ENCODE measurements at regions not wholly inside any gene's neighbourhood (a gene's known extent, or its start where the extent isn't known, plus 50 kb on each side); places are given as distances from the start of the nearest gene placed in this dataset.

DNA sequence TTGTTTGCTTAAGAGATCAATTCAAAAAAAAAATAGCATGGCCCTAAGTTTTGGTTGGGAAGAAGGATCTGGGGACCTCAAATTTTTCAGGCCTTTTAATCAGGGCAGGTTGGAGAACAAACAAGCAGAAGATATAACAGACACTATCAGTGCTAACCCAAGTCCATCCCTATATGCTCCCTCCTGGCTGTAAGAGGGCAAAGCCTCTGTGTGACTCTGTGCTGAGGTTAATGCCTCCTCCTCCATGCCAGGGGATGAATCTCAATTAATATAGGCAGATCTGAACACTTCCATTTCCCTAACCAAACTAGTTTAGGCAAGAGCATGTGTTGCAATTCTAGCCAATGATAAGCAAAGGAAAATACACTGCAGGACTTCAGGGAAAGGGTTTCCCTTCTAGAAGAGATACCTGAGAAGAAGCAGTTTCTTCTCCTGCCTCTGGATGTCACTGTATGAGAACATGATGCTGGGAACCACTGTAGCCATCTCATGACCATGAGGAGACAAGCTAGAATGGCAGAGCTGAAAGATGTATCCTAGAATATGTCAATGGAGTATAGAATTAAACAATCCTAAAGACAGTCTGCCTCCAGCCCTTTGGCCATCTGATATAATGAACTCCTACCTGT, 76.0 kb downstream of the CHD9NB start:
- H3K27me3 ChIP-seq (ENCODE audit: control insufficient read depth, insufficient read depth, low read length) = no peaks in the 10 kb centered on the region
- H3K4me1 ChIP-seq (ENCODE audit: control insufficient read depth, insufficient read depth, low read length, poor library complexity, severe bottlenecking) = no peaks in the 10 kb centered on the region
- no peak overlapping the region for H3K4me3 ChIP-seq (ENCODE audit: low read depth, low read length)
- no peak overlapping the region for H3K27ac Mint-ChIP-seq
- H3K9me3 Mint-ChIP-seq = peaks cover 0 to 3% (median 0%) of the 10 kb centered on the region in 7 donors
- H3K9me3 ChIP-seq (ENCODE audit: control insufficient read depth in 2 of 2, low read length in 2 of 2) = no peaks in the 10 kb centered on the region
- no peaks in the 10 kb centered on the region for H3K36me3 ChIP-seq (ENCODE audit: control insufficient read depth, insufficient read depth, low read length)
- no peak overlapping the region for H3K27ac ChIP-seq (ENCODE audit: insufficient read depth, low read length, poor library complexity, severe bottlenecking)
- no peak overlapping the region for H3K4me3 Mint-ChIP-seq
- no peaks in the 10 kb centered on the region for H3K36me3 Mint-ChIP-seq
- H3K4me1 Mint-ChIP-seq = no peaks in the 10 kb centered on the region
- ATAC-seq (ENCODE audit: low read depth in 2 of 2) (no peak), DNase-seq (peak in 1 of 3 donors; percentile 5)
- peaks cover 4% of the 10 kb centered on the region for H3K27me3 Mint-ChIP-seq

DNA sequence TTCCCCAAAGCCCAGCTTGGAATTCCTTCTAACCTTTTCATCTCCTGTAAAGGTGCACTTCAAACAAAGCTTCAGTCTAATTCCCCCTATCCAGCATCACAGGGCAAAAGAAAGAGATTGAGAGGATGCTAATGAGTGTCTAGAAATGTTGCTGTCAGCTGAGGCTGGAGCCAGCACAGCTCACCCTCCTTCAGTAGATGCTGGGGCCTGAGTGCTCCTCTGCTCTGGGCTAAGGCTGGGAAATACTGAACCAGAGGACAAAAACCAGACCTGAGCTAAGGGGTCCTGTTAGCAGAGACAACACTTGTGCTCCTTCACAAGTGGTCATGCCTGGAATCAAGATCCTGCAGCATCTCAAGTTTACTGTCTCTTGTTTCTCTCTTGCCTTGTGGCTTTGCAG, 85.0 kb downstream of the CHD9NB start:
- DNase-seq = no peak
- H3K9me3 Mint-ChIP-seq = peaks cover 0 to under 1% (median 0%) of the 10 kb centered on the region in 7 donors
- H3K27me3 Mint-ChIP-seq = no peaks in the 10 kb centered on the region
- H3K4me3 Mint-ChIP-seq = no peak overlapping the region
- H3K36me3 Mint-ChIP-seq = no peaks in the 10 kb centered on the region
- Histone ChIP-seq H3K27ac (ENCODE audit: insufficient read depth, low read length, poor library complexity, severe bottlenecking) (no peak overlapping the region), H3K36me3 (ENCODE audit: control insufficient read depth, insufficient read depth, low read length) (no peaks in the 10 kb centered on the region), H3K9me3 (ENCODE audit: control insufficient read depth in 2 of 2, low read length in 2 of 2) (no peaks in the 10 kb centered on the region), H3K4me3 (ENCODE audit: low read depth, low read length) (no peak overlapping the region), H3K4me1 (ENCODE audit: control insufficient read depth, insufficient read depth, low read length, poor library complexity, severe bottlenecking) (no peaks in the 10 kb centered on the region), H3K27me3 (ENCODE audit: control insufficient read depth, insufficient read depth, low read length) (no peaks in the 10 kb centered on the region)
- ATAC-seq (ENCODE audit: low read depth in 2 of 2) = no peak
- no peaks in the 10 kb centered on the region for H3K4me1 Mint-ChIP-seq
- H3K27ac Mint-ChIP-seq = no peak overlapping the region

DNA sequence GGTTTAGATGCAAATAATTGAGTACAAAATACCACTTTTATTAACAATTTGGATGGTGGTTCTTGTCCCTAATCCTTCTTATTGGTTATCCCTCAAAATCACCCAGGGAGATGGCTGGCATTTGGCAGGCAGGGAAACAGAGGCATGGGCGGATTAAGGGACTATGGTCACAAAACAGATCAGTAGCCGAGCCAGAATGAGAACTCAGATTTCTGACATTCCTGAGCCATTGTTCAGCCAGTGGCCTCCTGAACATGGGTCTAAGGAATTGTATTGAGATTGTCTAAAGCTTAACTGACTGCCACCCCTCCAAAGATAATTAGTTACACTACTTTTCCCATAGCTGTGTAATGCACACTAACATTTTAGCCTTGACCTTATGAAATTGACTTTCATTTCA, 88.4 kb downstream of the CHD9NB start:
- Mint-ChIP-seq H3K4me1 (no peaks in the 10 kb centered on the region), H3K27me3 (no peaks in the 10 kb centered on the region), H3K9me3 (no peaks in the 10 kb centered on the region), H3K4me3 (no peak overlapping the region), H3K36me3 (no peaks in the 10 kb centered on the region), H3K27ac (no peak overlapping the region)
- Histone ChIP-seq H3K36me3 (ENCODE audit: control insufficient read depth, insufficient read depth, low read length) (no peaks in the 10 kb centered on the region), H3K9me3 (ENCODE audit: control insufficient read depth in 2 of 2, low read length in 2 of 2) (no peaks in the 10 kb centered on the region), H3K27ac (ENCODE audit: insufficient read depth, low read length, poor library complexity, severe bottlenecking) (no peak overlapping the region), H3K4me1 (ENCODE audit: control insufficient read depth, insufficient read depth, low read length, poor library complexity, severe bottlenecking) (no peaks in the 10 kb centered on the region), H3K27me3 (ENCODE audit: control insufficient read depth, insufficient read depth, low read length) (no peaks in the 10 kb centered on the region), H3K4me3 (ENCODE audit: low read depth, low read length) (no peak overlapping the region)
- no peak for ATAC-seq (ENCODE audit: low read depth in 2 of 2)
- no peak for DNase-seq

DNA sequence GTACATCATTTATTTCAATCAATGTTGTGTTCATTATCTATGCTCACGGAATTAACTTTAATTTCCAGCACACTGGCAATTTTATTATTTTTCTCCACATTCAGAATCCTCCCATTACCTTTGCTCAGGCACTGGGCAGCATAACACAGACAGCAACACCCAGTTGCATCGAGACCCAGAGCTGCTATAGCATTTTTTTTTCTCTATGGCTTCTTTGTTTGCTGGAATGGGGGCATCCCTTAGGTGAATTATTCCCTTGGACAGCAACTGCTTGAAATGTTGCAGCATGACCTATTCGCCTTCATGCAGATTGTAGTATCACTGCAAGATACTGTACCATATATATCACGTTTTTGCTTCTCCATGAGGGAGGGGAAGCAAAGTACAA, 88.8 kb downstream of the CHD9NB start:
- Histone ChIP-seq H3K36me3 (ENCODE audit: control insufficient read depth, insufficient read depth, low read length) (no peaks in the 10 kb centered on the region), H3K9me3 (ENCODE audit: control insufficient read depth in 2 of 2, low read length in 2 of 2) (no peaks in the 10 kb centered on the region), H3K4me1 (ENCODE audit: control insufficient read depth, insufficient read depth, low read length, poor library complexity, severe bottlenecking) (no peaks in the 10 kb centered on the region), H3K27me3 (ENCODE audit: control insufficient read depth, insufficient read depth, low read length) (no peaks in the 10 kb centered on the region), H3K27ac (ENCODE audit: insufficient read depth, low read length, poor library complexity, severe bottlenecking) (no peak overlapping the region), H3K4me3 (ENCODE audit: low read depth, low read length) (no peak overlapping the region)
- no peaks in the 10 kb centered on the region for H3K27me3 Mint-ChIP-seq
- no peak overlapping the region for H3K4me3 Mint-ChIP-seq
- H3K27ac Mint-ChIP-seq = no peak overlapping the region
- no peak for ATAC-seq (ENCODE audit: low read depth in 2 of 2)
- H3K4me1 Mint-ChIP-seq = no peaks in the 10 kb centered on the region
- H3K36me3 Mint-ChIP-seq = no peaks in the 10 kb centered on the region
- DNase-seq = no peak
- no peaks in the 10 kb centered on the region for H3K9me3 Mint-ChIP-seq

DNA sequence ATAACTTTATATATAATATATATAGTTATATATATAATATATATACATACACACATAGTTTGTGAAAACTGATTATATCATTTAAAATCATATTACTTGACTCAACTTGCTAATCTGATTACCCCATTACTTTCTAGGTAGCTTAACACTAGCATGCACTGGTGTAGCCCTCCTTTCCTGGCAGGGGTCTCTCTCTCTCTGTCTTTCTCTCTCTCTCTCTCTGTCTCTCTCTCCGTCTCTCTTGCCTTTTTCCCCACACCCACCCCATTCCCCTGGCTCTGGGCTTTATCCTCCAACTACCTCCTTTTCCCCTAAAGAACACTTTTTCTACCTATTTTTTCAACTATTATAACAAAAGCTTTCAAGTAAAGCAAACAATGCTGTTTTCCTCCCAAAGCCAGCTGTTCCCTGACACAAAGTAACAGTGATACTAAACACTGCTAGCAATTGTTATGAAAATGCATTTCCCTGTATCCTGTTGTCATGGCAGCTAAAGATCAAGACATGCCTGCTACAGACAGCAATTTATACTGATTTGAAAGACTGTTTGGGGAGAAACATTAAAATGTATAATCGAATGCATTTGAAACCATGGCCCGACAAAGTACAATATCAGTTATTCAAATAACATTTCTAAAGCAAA, 89.4 kb downstream of the CHD9NB start:
- Histone ChIP-seq H3K4me1 (ENCODE audit: control insufficient read depth, insufficient read depth, low read length, poor library complexity, severe bottlenecking) (no peaks in the 10 kb centered on the region), H3K36me3 (ENCODE audit: control insufficient read depth, insufficient read depth, low read length) (no peaks in the 10 kb centered on the region), H3K27me3 (ENCODE audit: control insufficient read depth, insufficient read depth, low read length) (no peaks in the 10 kb centered on the region), H3K27ac (ENCODE audit: insufficient read depth, low read length, poor library complexity, severe bottlenecking) (no peak overlapping the region), H3K4me3 (ENCODE audit: low read depth, low read length) (no peak overlapping the region), H3K9me3 (ENCODE audit: control insufficient read depth in 2 of 2, low read length in 2 of 2) (no peaks in the 10 kb centered on the region)
- ATAC-seq (ENCODE audit: low read depth in 2 of 2) (no peak), DNase-seq (no peak)
- Mint-ChIP-seq H3K27me3 (no peaks in the 10 kb centered on the region), H3K36me3 (no peaks in the 10 kb centered on the region), H3K9me3 (no peaks in the 10 kb centered on the region), H3K4me3 (no peak overlapping the region), H3K4me1 (no peaks in the 10 kb centered on the region), H3K27ac (no peak overlapping the region)

DNA sequence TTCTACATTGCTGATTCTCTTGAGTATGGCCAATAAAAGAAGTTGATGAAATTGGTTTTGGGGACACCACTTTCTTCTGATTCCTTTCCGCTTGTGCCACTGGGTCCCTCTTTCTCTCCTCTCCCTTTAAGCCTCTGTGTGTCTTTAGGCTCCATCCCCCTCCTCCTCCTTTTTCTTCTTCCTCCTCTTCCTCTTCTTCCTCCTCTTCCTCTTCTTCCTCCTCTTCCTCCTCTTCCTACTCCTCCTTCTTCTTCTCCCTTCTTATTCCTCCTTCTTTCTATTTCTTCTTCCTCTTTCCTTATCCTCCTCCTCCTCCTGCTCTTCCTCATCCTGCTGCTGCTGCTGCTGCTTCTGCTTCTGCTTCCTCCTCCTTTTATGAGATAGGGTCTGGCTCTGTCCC, 93.7 kb downstream of the CHD9NB start:
- DNase-seq (no peak), ATAC-seq (ENCODE audit: low read depth in 2 of 2) (no peak)
- no peaks in the 10 kb centered on the region for H3K9me3 Mint-ChIP-seq
- no peaks in the 10 kb centered on the region for H3K4me1 Mint-ChIP-seq
- H3K36me3 ChIP-seq (ENCODE audit: control insufficient read depth, insufficient read depth, low read length) = no peaks in the 10 kb centered on the region
- no peaks in the 10 kb centered on the region for H3K27me3 ChIP-seq (ENCODE audit: control insufficient read depth, insufficient read depth, low read length)
- no peaks in the 10 kb centered on the region for H3K36me3 Mint-ChIP-seq
- no peak overlapping the region for H3K4me3 Mint-ChIP-seq
- no peak overlapping the region for H3K4me3 ChIP-seq (ENCODE audit: low read depth, low read length)
- no peaks in the 10 kb centered on the region for H3K27me3 Mint-ChIP-seq
- peak overlapping the region in 1 of 3 donors; percentile 48 for H3K27ac Mint-ChIP-seq
- H3K27ac ChIP-seq (ENCODE audit: insufficient read depth, low read length, poor library complexity, severe bottlenecking) = no peak overlapping the region
- no peaks in the 10 kb centered on the region for H3K4me1 ChIP-seq (ENCODE audit: control insufficient read depth, insufficient read depth, low read length, poor library complexity, severe bottlenecking)
- no peaks in the 10 kb centered on the region for H3K9me3 ChIP-seq (ENCODE audit: control insufficient read depth in 2 of 2, low read length in 2 of 2)

DNA sequence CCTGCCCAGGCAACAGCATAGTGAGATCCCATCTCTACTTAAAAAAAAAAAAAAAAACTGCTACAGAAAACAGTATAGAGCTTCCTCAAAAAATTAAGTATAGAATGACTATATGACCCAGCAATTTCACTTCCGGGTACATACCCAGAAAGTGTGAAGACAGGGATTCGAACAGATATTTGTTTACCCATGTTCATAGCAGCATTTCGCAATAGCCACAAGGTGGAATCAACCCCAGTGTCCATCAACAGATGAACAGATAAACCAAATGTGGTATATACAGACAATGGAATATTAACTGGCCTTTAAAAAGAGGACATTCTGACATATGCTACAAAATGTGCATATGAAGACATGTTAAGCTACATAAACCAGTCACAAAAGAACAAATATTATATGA, 95.5 kb downstream of the CHD9NB start:
- Mint-ChIP-seq H3K27ac (no peak overlapping the region), H3K27me3 (no peaks in the 10 kb centered on the region), H3K4me1 (no peaks in the 10 kb centered on the region), H3K4me3 (no peak overlapping the region), H3K9me3 (no peaks in the 10 kb centered on the region), H3K36me3 (no peaks in the 10 kb centered on the region)
- H3K4me3 ChIP-seq (ENCODE audit: low read depth, low read length) = no peak overlapping the region
- no peaks in the 10 kb centered on the region for H3K36me3 ChIP-seq (ENCODE audit: control insufficient read depth, insufficient read depth, low read length)
- DNase-seq = no peak
- no peak for ATAC-seq (ENCODE audit: low read depth in 2 of 2)
- no peaks in the 10 kb centered on the region for H3K27me3 ChIP-seq (ENCODE audit: control insufficient read depth, insufficient read depth, low read length)
- H3K4me1 ChIP-seq (ENCODE audit: control insufficient read depth, insufficient read depth, low read length, poor library complexity, severe bottlenecking) = no peaks in the 10 kb centered on the region
- no peaks in the 10 kb centered on the region for H3K9me3 ChIP-seq (ENCODE audit: control insufficient read depth in 2 of 2, low read length in 2 of 2)
- H3K27ac ChIP-seq (ENCODE audit: insufficient read depth, low read length, poor library complexity, severe bottlenecking) = no peak overlapping the region

DNA sequence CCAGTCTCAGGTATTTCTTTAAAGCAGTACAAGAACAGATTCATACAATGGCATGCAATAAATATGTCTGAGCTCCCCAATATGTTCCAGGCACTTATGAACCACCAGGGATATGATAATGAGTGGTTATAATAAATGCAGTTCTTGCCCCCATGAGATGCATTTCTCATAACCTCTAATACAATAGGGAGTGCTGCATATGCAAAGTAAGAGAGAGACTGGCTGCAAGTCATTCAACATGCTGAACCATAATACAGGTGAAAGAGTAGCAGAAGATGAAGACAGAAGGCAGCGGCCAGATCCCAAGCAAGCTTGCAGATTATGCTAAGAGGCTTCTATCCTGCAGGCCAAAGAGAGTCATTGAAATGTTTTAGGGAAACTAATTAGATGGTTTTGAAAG, 96.7 kb downstream of the CHD9NB start:
- H3K36me3 Mint-ChIP-seq = no peaks in the 10 kb centered on the region
- H3K4me3 ChIP-seq (ENCODE audit: low read depth, low read length) = no peak overlapping the region
- no peak overlapping the region for H3K27ac ChIP-seq (ENCODE audit: insufficient read depth, low read length, poor library complexity, severe bottlenecking)
- no peak for ATAC-seq (ENCODE audit: low read depth in 2 of 2)
- no peak overlapping the region for H3K27ac Mint-ChIP-seq
- DNase-seq = no peak
- no peaks in the 10 kb centered on the region for H3K27me3 Mint-ChIP-seq
- no peaks in the 10 kb centered on the region for H3K27me3 ChIP-seq (ENCODE audit: control insufficient read depth, insufficient read depth, low read length)
- no peaks in the 10 kb centered on the region for H3K36me3 ChIP-seq (ENCODE audit: control insufficient read depth, insufficient read depth, low read length)
- H3K9me3 ChIP-seq (ENCODE audit: control insufficient read depth in 2 of 2, low read length in 2 of 2) = no peaks in the 10 kb centered on the region
- H3K4me3 Mint-ChIP-seq = no peak overlapping the region
- no peaks in the 10 kb centered on the region for H3K4me1 ChIP-seq (ENCODE audit: control insufficient read depth, insufficient read depth, low read length, poor library complexity, severe bottlenecking)
- no peaks in the 10 kb centered on the region for H3K4me1 Mint-ChIP-seq
- no peaks in the 10 kb centered on the region for H3K9me3 Mint-ChIP-seq

Data from CD4-positive, CD25-positive, alpha-beta regulatory T cell (primary cell).